ENCODE measurements at regions not wholly inside any gene's neighbourhood (a gene's known extent, or its start where the extent isn't known, plus 50 kb on each side); places are given as distances from the start of the nearest gene placed in this dataset.

- TF ChIP-seq KIAA2018 (CRISPR knock-in tag; IDR thresholded peaks at IDR 0.05; ENCODE audit: borderline replicate concordance): no peak
- no peak for TF ChIP-seq ZNF34 (CRISPR knock-in tag; IDR thresholded peaks at IDR 0.05; ENCODE audit: borderline replicate concordance)
- TF ChIP-seq TEAD2 (CRISPR knock-in tag; IDR thresholded peaks at IDR 0.05): no peak
Observed at GRCh38 chr15:38882221-38882620, 317.6 kb upstream of the RASGRP1 start (continued).

- no peaks in the 10 kb centered on the region for H3K27me3 ChIP-seq (ENCODE audit: control insufficient read depth in 1 of 2, insufficient read depth in 2 of 2, low read length in 2 of 2)
- DNase-seq (ENCODE audit: low spot score): no peak
- CTCF ChIA-PET (ENCODE audit: low intra/inter-chr PET ratio, low total read pairs): no interaction called here
- in situ Hi-C loops (cut with HindIII; ENCODE audit: extremely low pct_ligation_motif_present, low pct_unique_long_range_greater_than_20kb) (no loop called here), intact Hi-C loops (cut with micrococcal nuclease; ENCODE audit: unreplicated experiment) (no loop called here)
- 0% methylated on average over 1 of the region's 1 CpG for WGBS (ENCODE audit: low lambda C conversion rate)
- no peak overlapping the region for H3K4me3 ChIP-seq (replicated peaks in 1 of 3; ENCODE audit: insufficient read depth in 1 of 3, low read depth in 2 of 3, low read length in 3 of 3)
- no peak overlapping the region for H3K4me2 ChIP-seq (ENCODE audit: low read depth, low read length)
- H2AFZ ChIP-seq (ENCODE audit: low read length): no peak overlapping the region
- H3K9ac ChIP-seq (ENCODE audit: insufficient read depth, low read depth, low read length): no peak overlapping the region
- POLR2A ChIA-PET: no interaction called here
- no peaks in the 10 kb centered on the region for H3K9me3 ChIP-seq (ENCODE audit: low read length)
- no TSS peak for BruUV-seq (replicated peaks)
- no peak for ATAC-seq
- no peaks in the 10 kb centered on the region for H3K36me3 ChIP-seq (replicated peaks in 1 of 2; ENCODE audit: control insufficient read depth in 1 of 2, insufficient read depth in 2 of 2, low read length in 2 of 2)
- H3K79me2 ChIP-seq (ENCODE audit: insufficient read depth, low read length): no peaks in the 10 kb centered on the region
- FAIRE-seq: no peak
- H4K20me1 ChIP-seq (ENCODE audit: insufficient read depth, low read length): no peaks in the 10 kb centered on the region
- H3K4me1 ChIP-seq (ENCODE audit: insufficient read depth, low read length): peaks cover 11% of the 10 kb centered on the region
- no peak overlapping the region for H3K27ac ChIP-seq (ENCODE audit: extremely low read length, insufficient read depth, low read length)
- TF ChIP-seq DNMT1 (CRISPR knock-in tag; IDR thresholded peaks at IDR 0.05): no peak
- TF ChIP-seq ZNF660 (CRISPR knock-in tag; IDR thresholded peaks at IDR 0.05; ENCODE audit: borderline replicate concordance, low read depth): no peak
- no peak for TF ChIP-seq TRAFD1 (CRISPR knock-in tag; IDR thresholded peaks at IDR 0.05; ENCODE audit: borderline replicate concordance)
- no peak for TF ChIP-seq NCOA5 (CRISPR knock-in tag; IDR thresholded peaks at IDR 0.05)
- TF ChIP-seq EP300 (IDR thresholded peaks at IDR 0.05; ENCODE audit: low read depth in 2 of 2, low read length in 2 of 2): no peak
- no peak for TF ChIP-seq EP300 (CRISPR knock-in tag; IDR thresholded peaks at IDR 0.05; ENCODE audit: borderline replicate concordance)
- no peak for TF ChIP-seq TGIF2 (CRISPR knock-in tag; IDR thresholded peaks at IDR 0.05)
- TF ChIP-seq LBX2 (CRISPR knock-in tag; IDR thresholded peaks at IDR 0.05; ENCODE audit: borderline replicate concordance): no peak
- no peak for TF ChIP-seq REXO4 (CRISPR knock-in tag; IDR thresholded peaks at IDR 0.05; ENCODE audit: borderline replicate concordance)
- TF ChIP-seq ZNF124 (CRISPR knock-in tag; IDR thresholded peaks at IDR 0.05): no peak
- no peak for TF ChIP-seq THYN1 (CRISPR knock-in tag; IDR thresholded peaks at IDR 0.05; ENCODE audit: borderline replicate concordance, low read depth)
Observed at GRCh38 chr15:38883987-38884386, 319.4 kb upstream of the RASGRP1 start.
